HepG2 (cell line): ENCODE measurements at regions not wholly inside any gene's neighbourhood (a gene's known extent, or its start where the extent isn't known, plus 50 kb on each side); places are given as distances from the start of the nearest gene placed in this dataset.

Source experiments
- BCL3 ChIP-seq: sonication (generic); formaldehyde crosslinking; IDR thresholded peaks from 2 replicates; pipeline ENCODE4 v1.5.1; 2020; ENCODE audit warnings: mild to moderate bottlenecking, missing genetic modification reagents, moderate library complexity
- GABPA ChIP-seq, 2 experiments: IDR thresholded peaks; 2 replicates each; pipeline ENCODE4 v1.6.1; 2011 to 2016; ENCODE audit warnings: low read depth in 2 of 2, low read length in 1 of 2, missing biosample characterization in 1 of 2, missing genetic modification characterization in 1 of 2
- HDAC6 ChIP-seq: fragments of 200-600 bp; sonication (generic); IDR thresholded peaks from 2 replicates; pipeline ENCODE4 v1.7.0; 2017; ENCODE audit warnings: mild to moderate bottlenecking, antibody characterized with exemption, low read length, low read depth
- MXI1 ChIP-seq: IDR thresholded peaks from 3 replicates; pipeline ENCODE4 v1.6.1; 2012; ENCODE audit warnings: low read depth, low read length, inconsistent platforms, borderline replicate concordance
- NBN ChIP-seq: fragments of 450-650 bp; conservative IDR thresholded peaks from 2 replicates; pipeline ENCODE4 v1.6.1; 2017
- POLR2AphosphoS2 ChIP-seq: IDR thresholded peaks from 2 replicates; pipeline ENCODE4 v1.6.1; 2011; ENCODE audit warnings: low read depth, low read length, improper control_type of control experiment
- RARA ChIP-seq: IDR thresholded peaks from 2 replicates; pipeline ENCODE4 v1.6.1; 2016; ENCODE audit warnings: missing genetic modification reagents, missing compliant biosample characterization
- SMC3 ChIP-seq: IDR thresholded peaks from 2 replicates; pipeline ENCODE4 v1.6.1; 2011; ENCODE audit warnings: low read length, improper control_type of control experiment
- USF2 ChIP-seq, 2 experiments: sonication (generic) in 1 of 2; formaldehyde crosslinking in 1 of 2; IDR thresholded peaks; 2 replicates each; pipeline versions ENCODE4 v1.5.1 to v1.6.1; 2011 to 2020; ENCODE audit warnings: borderline replicate concordance in 1 of 2, low read depth in 1 of 2, low read length in 1 of 2, mild to moderate bottlenecking in 1 of 2, missing genetic modification reagents in 1 of 2, moderate library complexity in 1 of 2
- ZNF101 ChIP-seq: sonication (generic); formaldehyde crosslinking; IDR thresholded peaks from 2 replicates; pipeline ENCODE4 v1.4.0; 2020; ENCODE audit warnings: mild to moderate bottlenecking, low read depth, missing genetic modification reagents, borderline replicate concordance
- ZNF274 ChIP-seq: sonication (generic); formaldehyde crosslinking; IDR thresholded peaks from 2 replicates; pipeline ENCODE4 v1.5.1; 2020; ENCODE audit warnings: mild to moderate bottlenecking, missing genetic modification reagents
- TF ChIP-seq, protein P1 (sequence below): sonication (generic); formaldehyde crosslinking; IDR thresholded peaks from 2 replicates; pipeline ENCODE4 v1.5.0; 2020; ENCODE audit warnings: mild to moderate bottlenecking, missing genetic modification reagents, moderate library complexity
- TF ChIP-seq, protein P2 (sequence below), 2 experiments: IDR thresholded peaks; 2 replicates each; pipeline ENCODE4 v1.6.1; 2011 to 2012; ENCODE audit warnings: low read length in 2 of 2, borderline replicate concordance in 1 of 2, low read depth in 1 of 2, mild to moderate bottlenecking in 1 of 2, moderate library complexity in 1 of 2
- TF ChIP-seq, protein P3 (sequence below): sonication (generic); formaldehyde crosslinking; IDR thresholded peaks from 2 replicates; pipeline ENCODE4; 2020; ENCODE audit warnings: missing genetic modification reagents, mild to moderate bottlenecking, borderline replicate concordance

DNA sequence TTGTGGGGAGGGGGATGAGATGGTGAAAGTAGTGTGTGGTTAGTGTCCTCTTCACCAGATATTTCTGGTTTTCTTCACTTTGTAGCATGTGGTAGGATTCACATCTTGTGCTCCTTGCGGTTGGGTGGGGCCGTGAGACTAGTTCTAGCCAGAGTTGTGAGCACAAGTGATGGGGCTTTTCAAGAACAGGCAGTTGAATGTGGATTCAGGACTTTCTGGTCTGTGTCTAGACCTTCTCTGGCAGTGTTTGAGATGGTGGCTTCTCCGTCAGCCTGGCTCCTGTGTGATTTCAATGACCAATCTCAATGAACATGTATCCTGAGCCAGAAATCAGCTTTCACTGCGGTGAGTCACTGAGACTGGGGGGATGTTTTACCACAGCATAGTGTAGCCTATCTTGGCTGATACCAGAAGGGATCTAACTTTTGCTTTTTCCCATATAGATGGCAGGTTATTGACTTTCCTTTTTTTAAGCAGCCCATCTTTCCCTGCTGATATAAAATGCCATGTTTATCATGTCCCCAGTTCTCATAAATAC is 82.6 kb downstream of the RPLP1 start:
- TF ChIP-seq NBN, result no peak
- TF ChIP-seq, protein P1, sequence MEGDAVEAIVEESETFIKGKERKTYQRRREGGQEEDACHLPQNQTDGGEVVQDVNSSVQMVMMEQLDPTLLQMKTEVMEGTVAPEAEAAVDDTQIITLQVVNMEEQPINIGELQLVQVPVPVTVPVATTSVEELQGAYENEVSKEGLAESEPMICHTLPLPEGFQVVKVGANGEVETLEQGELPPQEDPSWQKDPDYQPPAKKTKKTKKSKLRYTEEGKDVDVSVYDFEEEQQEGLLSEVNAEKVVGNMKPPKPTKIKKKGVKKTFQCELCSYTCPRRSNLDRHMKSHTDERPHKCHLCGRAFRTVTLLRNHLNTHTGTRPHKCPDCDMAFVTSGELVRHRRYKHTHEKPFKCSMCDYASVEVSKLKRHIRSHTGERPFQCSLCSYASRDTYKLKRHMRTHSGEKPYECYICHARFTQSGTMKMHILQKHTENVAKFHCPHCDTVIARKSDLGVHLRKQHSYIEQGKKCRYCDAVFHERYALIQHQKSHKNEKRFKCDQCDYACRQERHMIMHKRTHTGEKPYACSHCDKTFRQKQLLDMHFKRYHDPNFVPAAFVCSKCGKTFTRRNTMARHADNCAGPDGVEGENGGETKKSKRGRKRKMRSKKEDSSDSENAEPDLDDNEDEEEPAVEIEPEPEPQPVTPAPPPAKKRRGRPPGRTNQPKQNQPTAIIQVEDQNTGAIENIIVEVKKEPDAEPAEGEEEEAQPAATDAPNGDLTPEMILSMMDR (CRISPR knock-in tag), result no peak
- TF ChIP-seq, protein P2, sequence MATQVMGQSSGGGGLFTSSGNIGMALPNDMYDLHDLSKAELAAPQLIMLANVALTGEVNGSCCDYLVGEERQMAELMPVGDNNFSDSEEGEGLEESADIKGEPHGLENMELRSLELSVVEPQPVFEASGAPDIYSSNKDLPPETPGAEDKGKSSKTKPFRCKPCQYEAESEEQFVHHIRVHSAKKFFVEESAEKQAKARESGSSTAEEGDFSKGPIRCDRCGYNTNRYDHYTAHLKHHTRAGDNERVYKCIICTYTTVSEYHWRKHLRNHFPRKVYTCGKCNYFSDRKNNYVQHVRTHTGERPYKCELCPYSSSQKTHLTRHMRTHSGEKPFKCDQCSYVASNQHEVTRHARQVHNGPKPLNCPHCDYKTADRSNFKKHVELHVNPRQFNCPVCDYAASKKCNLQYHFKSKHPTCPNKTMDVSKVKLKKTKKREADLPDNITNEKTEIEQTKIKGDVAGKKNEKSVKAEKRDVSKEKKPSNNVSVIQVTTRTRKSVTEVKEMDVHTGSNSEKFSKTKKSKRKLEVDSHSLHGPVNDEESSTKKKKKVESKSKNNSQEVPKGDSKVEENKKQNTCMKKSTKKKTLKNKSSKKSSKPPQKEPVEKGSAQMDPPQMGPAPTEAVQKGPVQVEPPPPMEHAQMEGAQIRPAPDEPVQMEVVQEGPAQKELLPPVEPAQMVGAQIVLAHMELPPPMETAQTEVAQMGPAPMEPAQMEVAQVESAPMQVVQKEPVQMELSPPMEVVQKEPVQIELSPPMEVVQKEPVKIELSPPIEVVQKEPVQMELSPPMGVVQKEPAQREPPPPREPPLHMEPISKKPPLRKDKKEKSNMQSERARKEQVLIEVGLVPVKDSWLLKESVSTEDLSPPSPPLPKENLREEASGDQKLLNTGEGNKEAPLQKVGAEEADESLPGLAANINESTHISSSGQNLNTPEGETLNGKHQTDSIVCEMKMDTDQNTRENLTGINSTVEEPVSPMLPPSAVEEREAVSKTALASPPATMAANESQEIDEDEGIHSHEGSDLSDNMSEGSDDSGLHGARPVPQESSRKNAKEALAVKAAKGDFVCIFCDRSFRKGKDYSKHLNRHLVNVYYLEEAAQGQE (IDR thresholded peaks at IDR 0.05; ENCODE audit: borderline replicate concordance in 1 of 2, low read depth in 1 of 2, low read length in 2 of 2), result no peak
- TF ChIP-seq ZNF101 (CRISPR knock-in tag), result no peak
- no peak for TF ChIP-seq BCL3 (CRISPR knock-in tag)
- no peak for TF ChIP-seq ZNF274
- TF ChIP-seq RARA (CRISPR knock-in tag), result no peak
- TF ChIP-seq GABPA (IDR thresholded peaks at IDR 0.05; ENCODE audit: low read depth, low read length), result no peak
- no peak for TF ChIP-seq GABPA (CRISPR knock-in tag; IDR thresholded peaks at IDR 0.05; ENCODE audit: low read depth)
- no peak for TF ChIP-seq POLR2AphosphoS2
- no peak for TF ChIP-seq HDAC6
- TF ChIP-seq, protein P3, sequence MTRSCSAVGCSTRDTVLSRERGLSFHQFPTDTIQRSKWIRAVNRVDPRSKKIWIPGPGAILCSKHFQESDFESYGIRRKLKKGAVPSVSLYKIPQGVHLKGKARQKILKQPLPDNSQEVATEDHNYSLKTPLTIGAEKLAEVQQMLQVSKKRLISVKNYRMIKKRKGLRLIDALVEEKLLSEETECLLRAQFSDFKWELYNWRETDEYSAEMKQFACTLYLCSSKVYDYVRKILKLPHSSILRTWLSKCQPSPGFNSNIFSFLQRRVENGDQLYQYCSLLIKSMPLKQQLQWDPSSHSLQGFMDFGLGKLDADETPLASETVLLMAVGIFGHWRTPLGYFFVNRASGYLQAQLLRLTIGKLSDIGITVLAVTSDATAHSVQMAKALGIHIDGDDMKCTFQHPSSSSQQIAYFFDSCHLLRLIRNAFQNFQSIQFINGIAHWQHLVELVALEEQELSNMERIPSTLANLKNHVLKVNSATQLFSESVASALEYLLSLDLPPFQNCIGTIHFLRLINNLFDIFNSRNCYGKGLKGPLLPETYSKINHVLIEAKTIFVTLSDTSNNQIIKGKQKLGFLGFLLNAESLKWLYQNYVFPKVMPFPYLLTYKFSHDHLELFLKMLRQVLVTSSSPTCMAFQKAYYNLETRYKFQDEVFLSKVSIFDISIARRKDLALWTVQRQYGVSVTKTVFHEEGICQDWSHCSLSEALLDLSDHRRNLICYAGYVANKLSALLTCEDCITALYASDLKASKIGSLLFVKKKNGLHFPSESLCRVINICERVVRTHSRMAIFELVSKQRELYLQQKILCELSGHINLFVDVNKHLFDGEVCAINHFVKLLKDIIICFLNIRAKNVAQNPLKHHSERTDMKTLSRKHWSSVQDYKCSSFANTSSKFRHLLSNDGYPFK (CRISPR knock-in tag), result no peak
- TF ChIP-seq USF2 (IDR thresholded peaks at IDR 0.05; ENCODE audit: low read depth, low read length), result no peak
- no peak for TF ChIP-seq USF2 (CRISPR knock-in tag; IDR thresholded peaks at IDR 0.05; ENCODE audit: borderline replicate concordance)
- TF ChIP-seq SMC3, result no peak
- TF ChIP-seq MXI1, result no peak
